RPMI8226 (cell line): ENCODE measurements at regions not wholly inside any gene's neighbourhood (a gene's known extent, or its start where the extent isn't known, plus 50 kb on each side); places are given as distances from the start of the nearest gene placed in this dataset.

Experiments
- DNase-seq: peaks from one replicate; pipeline ENCODE4 v3.0.0-alpha.2; 2015

- no peak for DNase-seq
These were observed 225.9 kb upstream of the NR4A3 start for GRCh38 chr9:99595796-99596195.

DNA sequence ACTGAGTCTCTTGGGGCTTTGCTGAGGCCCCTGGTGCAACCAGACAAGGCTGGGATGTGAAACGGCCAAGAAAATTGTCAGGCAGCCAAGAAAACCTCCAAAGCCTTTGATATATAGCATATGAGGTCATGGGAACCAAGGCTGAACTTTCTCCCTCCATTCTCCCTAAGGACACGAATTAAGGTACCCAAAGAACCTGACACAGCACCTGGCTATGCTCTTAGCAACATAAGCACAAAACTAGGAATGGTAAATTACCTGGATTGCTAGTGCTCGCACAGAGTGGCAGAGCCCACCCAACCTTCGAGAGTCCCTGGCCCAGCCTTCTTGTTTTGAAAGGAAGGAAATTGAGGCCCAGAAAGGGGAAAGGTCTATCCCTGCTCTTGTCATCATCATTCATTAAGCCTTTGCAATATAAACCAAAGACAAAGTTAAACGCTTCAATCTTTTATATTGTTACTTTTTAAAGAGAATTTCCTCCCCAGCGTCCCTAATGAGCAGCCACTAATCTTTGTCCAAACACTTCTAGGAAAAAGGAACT, 220.0 kb upstream of the NR4A3 start:
- no peak for DNase-seq

DNA sequence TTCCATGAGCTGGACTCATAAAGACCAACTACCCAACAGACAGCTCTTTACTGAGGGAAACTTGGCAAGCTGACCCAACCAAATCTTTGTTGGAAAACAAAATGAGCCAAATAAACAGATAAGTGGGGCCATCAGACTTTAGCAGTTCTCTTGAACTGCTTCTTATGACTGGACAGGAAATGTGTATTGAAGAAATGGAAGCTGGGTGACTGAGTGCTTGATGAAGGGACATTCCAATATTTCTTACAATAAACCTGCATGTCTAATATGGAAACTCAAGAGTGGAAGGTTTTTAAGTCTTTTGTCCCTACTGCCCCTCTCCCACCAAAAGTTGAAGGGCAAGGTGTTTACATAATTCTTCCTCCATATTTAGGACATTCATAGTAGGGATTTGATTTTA, 218.8 kb upstream of the NR4A3 start:
- DNase-seq = no peak

GRCh38 chr9:99605016-99605743, 216.5 kb upstream of the NR4A3 start:
- DNase-seq = no peak

GRCh38 chr9:99606296-99606695, 215.4 kb upstream of the NR4A3 start:
- no peak for DNase-seq

- DNase-seq = no peak
These were observed 214.7 kb upstream of the NR4A3 start for GRCh38 chr9:99606957-99607356.

DNA sequence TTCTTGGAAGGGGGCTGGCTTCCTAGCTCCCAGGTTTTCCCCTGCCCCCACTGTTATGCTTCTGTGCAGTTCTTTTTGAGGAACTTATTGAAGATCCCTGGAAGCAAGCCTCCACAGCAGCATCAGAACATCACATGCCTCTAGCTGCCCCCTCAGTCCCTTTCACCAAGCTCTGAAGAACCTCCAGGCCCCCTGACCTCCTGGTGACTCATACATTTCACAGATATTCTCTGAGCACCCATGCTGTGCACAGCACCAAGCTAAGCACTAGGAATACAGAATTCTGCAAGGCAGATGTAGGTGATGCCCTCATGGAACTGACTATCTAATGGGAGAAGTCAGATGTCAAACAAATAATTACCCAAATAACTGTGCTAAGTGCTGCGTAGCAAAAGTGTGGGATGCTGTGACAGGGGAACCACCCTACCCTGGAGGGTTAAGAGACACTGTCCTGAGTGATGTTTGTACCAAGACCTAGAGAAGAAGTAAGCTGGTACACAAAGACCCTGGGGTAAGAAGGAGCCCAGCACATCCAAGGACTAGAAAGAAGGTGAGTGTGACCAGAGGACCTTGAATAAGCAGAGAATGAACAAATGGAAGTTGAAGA, 213.7 kb upstream of the NR4A3 start:
- no peak for DNase-seq

- DNase-seq = no peak
These were observed 207.3 kb upstream of the NR4A3 start for GRCh38 chr9:99614341-99614740.

- DNase-seq = no peak
These were observed 200.6 kb upstream of the NR4A3 start for GRCh38 chr9:99621040-99621439.

GRCh38 chr9:99622679-99623078, 199.0 kb upstream of the NR4A3 start:
- DNase-seq = no peak

DNA sequence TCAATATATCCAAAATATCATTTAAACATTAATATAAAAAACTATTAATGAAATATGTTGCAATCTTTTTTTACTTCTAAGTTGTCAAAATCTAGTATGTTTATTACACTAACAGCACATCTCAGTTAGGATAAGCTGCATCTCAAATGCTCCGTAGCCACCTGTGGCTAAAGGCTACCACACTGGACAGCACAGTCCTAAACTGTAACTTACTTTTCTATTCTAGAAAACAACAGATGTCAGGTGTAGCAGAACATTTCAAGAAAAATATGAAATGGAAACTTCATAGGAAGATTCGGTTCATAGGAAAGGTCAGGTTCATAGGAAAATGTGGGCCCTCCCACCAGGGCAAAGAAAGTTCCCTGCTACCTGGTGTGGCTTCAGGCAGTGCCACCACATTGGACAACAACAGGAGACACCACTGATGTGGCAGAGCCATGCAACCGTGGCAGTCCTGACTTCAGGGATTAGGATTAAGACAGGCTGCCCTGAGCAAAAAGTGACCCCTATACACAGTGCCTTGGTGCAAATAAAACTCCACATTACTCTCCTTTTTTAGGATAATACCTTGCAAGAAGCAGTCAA, 197.8 kb upstream of the NR4A3 start:
- DNase-seq = no peak

GRCh38 chr9:99624499-99625233, 197.0 kb upstream of the NR4A3 start:
- DNase-seq = no peak

DNA sequence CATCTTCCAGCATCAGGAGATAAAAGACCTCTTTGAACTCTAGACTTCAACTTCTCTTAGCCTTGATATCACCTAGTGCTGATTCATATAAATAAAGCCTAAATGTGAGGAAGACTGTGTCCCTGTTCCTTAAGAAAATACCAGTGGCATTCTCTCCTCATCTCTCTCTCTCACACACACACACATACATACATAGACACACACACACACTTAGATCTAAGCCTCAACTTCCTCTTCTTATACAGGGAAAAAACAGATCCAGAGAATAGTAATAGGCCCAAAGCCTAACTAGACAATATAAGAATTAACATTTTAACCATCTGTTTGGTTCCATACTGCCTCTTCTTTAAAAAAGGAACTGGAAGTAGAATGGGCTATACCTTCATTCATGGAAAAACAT, 195.3 kb upstream of the NR4A3 start:
- no peak for DNase-seq

GRCh38 chr9:99628285-99628684, 193.4 kb upstream of the NR4A3 start:
- DNase-seq = no peak

DNA sequence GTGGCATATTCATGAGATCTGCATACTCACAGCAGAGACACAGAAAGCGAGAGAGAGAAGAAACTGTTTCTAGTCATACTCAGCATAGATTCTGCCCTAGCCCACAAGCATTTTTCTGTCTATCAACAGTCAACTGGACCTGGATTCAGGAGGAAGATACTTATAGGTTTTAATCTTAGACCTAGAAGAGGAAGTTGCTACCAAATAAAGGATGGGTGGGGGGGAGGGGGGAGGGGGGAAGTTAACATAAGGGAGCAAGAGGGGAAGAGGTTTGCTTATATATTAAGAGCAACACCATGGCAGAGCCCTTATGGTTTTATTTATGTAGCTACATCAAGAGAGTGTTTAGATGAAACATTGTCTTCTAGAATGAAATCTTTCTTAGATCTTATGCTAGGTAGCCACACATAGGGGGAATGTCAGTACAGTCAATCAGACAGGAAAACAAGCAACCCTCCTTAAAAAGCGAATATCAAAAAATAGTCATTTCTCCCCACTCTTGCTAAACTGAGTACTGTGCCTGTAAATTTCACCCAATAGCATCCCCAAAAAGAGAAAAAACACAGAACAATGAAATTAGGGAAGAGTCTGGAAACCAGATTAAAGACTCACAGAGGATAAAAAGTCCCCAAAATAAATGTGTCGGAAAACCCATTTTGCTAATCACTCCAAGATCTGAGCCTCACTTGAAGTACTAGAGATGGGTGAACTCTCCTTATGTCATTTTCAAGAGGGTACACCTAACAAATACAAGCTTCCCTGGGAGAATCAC, 192.7 kb upstream of the NR4A3 start:
- DNase-seq = no peak

- DNase-seq = no peak
These were observed 189.2 kb upstream of the NR4A3 start for GRCh38 chr9:99632349-99633038.

DNA sequence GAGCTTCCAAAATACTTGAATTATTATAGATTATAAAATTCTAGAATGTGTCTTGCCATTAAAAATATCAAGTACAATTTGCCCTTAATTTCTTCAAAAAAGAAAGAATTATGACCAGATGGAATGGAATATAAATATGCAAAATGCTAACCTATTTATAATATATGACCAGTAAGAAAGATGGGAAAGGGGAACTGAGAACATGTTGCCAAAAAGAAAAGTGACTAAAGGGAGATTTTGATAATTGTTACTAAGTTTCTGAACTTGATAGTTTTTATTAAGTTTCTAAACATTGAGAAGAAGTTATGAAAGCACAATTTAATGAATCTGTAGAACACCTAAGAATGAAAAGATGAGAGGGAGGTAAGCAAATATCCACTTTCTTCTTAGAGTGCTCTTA, 188.4 kb upstream of the NR4A3 start:
- DNase-seq = no peak

DNA sequence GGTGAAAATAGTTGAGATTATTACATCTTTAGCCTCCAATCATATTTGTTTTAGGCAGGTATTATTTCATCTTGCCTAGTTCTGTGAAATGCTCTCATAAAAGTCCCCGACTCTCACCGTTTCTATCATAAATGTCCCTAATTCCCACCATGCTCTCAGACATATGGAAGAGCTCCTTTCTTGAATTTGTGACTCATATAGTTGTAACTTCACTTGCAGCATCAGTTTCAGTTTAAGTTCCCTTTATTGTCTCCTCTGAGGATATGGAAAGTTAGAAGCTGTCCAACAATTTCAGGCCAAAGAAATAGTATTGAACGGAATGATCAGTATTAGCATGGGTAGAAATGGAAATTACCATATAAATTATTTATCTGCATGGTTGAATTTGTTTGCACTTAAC, 187.5 kb upstream of the NR4A3 start:
- no peak for DNase-seq

GRCh38 chr9:99635032-99635431, 186.7 kb upstream of the NR4A3 start:
- DNase-seq = no peak

DNA sequence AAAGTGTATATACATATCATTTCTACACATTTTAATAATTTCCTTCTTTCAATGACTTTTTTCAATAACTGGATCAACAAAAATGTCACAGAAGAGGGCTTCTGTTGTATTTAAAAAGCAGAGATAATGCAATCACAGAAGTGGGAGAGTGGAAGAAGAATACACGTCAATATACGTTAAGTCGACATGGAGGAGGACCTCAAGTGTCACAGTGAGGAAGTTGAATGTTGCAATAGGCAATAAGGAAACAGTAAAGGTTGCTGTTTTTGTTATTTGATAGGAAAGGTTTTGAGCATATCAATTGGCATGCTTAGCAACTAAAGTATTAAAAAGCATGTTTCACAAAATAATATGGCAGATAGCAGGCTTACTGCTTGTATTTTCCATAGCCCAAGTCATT, 184.0 kb upstream of the NR4A3 start:
- no peak for DNase-seq

- DNase-seq = no peak
These were observed 182.7 kb upstream of the NR4A3 start for GRCh38 chr9:99638971-99639370.

- no peak for DNase-seq
These were observed 174.1 kb upstream of the NR4A3 start for GRCh38 chr9:99647604-99648003.
